ENCODE measurements at regions not wholly inside any gene's neighbourhood (a gene's known extent, or its start where the extent isn't known, plus 50 kb on each side); places are given as distances from the start of the nearest gene placed in this dataset.

DNA sequence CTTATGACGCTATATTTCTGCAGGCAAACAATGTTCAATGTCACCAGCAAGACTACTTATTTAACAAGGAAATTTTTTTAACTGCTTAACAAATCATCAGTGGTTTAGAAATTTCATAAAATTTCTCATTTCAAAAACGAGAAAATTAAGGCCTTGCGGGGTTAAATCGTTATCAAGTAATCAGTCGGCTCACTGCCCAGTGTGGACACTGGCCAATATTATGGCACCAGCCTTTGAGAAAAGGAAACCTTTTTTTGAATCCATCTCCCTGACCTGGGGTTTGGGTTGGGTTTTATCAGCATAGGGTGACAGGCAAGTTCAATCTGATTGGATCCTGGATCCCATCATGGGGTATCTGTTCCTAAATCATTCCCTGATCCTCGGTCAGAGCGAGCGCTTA is 461.2 kb downstream of the SETD4 start:
- CTCF ChIA-PET, result no interaction called here
- Histone ChIP-seq H3K27ac (no peak overlapping the region), H3K4me3 (no peak overlapping the region), H3K4me2 (no peak overlapping the region), H3K9me3 (no peaks in the 10 kb centered on the region), H3K4me1 (no peaks in the 10 kb centered on the region)
- WGBS (ENCODE audit: missing lambda C conversion rate), result 69% methylated on average over 8 of the region's 8 CpGs
- POLR2A ChIA-PET, result no interaction called here
- DNase-seq (ENCODE audit: low read depth in 1 of 2, low spot score in 1 of 2), result no peak
- no peak for FAIRE-seq
- TF ChIP-seq EHMT2 (IDR thresholded peaks at IDR 0.05; ENCODE audit: low read depth) (no peak), NR3C1 (IDR thresholded peaks at IDR 0.05) (no peak), REST (IDR thresholded peaks at IDR 0.05) (no peak), ELK1 (IDR thresholded peaks at IDR 0.05; ENCODE audit: low read depth, low read length) (no peak), PBX3 (IDR thresholded peaks at IDR 0.05) (no peak), BHLHE40 (IDR thresholded peaks at IDR 0.05; ENCODE audit: low read depth, low read length) (no peak), FOSB (CRISPR knock-in tag; IDR thresholded peaks at IDR 0.05) (no peak), CBX8 (IDR thresholded peaks at IDR 0.05) (no peak), RARB (CRISPR knock-in tag; IDR thresholded peaks at IDR 0.05) (no peak), KDM5A (IDR thresholded peaks at IDR 0.05) (no peak), GATA3 (IDR thresholded peaks at IDR 0.05; ENCODE audit: borderline replicate concordance) (no peak), CHD2 (IDR thresholded peaks at IDR 0.05; ENCODE audit: low read length, partially characterized antibody) (no peak), HOXB5 (CRISPR knock-in tag; IDR thresholded peaks at IDR 0.05) (no peak), HEYL (CRISPR knock-in tag; IDR thresholded peaks at IDR 0.05) (no peak), TP53 (CRISPR knock-in tag; IDR thresholded peaks at IDR 0.05) (no peak), HMGXB4 (CRISPR knock-in tag; IDR thresholded peaks at IDR 0.05; ENCODE audit: borderline replicate concordance) (no peak), CHD4 (IDR thresholded peaks at IDR 0.05; ENCODE audit: borderline replicate concordance) (no peak)
- TF ChIP-seq, protein P1, sequence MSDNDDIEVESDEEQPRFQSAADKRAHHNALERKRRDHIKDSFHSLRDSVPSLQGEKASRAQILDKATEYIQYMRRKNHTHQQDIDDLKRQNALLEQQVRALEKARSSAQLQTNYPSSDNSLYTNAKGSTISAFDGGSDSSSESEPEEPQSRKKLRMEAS (IDR thresholded peaks at IDR 0.05), result no peak
- no peak for ATAC-seq

DNA sequence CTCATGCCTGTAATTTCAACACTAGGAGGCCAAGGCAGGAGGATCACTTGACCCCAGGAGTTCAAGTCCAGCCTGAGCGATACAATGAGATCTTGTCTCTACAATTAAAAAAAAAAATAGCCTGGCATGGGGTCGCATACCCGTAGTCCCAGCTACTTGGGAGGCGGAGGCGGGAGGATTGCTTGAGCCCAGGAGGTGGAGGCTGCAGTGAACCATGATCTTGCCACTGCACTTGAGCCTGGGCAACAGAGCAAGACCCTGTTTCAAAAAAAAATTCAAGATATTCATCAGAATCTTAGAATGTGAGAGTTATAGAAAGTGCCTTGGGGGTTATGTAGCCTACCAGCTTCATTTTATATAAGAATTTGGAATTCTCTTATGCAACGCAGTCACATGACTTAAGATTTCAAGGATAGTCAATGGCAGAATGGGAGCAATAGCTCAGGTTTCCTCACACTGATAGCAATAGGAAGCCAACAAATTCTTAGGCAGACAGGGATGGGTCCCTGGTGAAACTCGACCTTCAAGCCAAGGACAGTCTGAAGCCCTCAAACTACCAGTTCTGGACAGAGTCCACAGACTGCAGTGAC is 462.5 kb downstream of the SETD4 start:
- 63% methylated on average over 7 of the region's 7 CpGs for WGBS (ENCODE audit: missing lambda C conversion rate)
- TF ChIP-seq E2F6 (IDR thresholded peaks at IDR 0.05; ENCODE audit: borderline replicate concordance, low read depth), result no peak
- TF ChIP-seq RARB (CRISPR knock-in tag; IDR thresholded peaks at IDR 0.05), result no peak
- no peak for TF ChIP-seq BHLHE40 (IDR thresholded peaks at IDR 0.05; ENCODE audit: low read depth, low read length)
- TF ChIP-seq HEYL (CRISPR knock-in tag; IDR thresholded peaks at IDR 0.05), result no peak
- TF ChIP-seq MAZ (IDR thresholded peaks at IDR 0.05; ENCODE audit: borderline replicate concordance, low read depth, low read length), result no peak
- TF ChIP-seq ZFP36 (IDR thresholded peaks at IDR 0.05; ENCODE audit: borderline replicate concordance, partially characterized antibody), result no peak
- TF ChIP-seq CHD2 (IDR thresholded peaks at IDR 0.05; ENCODE audit: low read length, partially characterized antibody), result no peak
- no peak for TF ChIP-seq ZC3H11A (IDR thresholded peaks at IDR 0.05)
- no peak for TF ChIP-seq MYC (IDR thresholded peaks at IDR 0.05; ENCODE audit: borderline replicate concordance, low read length)
- no peak for TF ChIP-seq PBX3 (IDR thresholded peaks at IDR 0.05)
- no peak for TF ChIP-seq EHMT2 (IDR thresholded peaks at IDR 0.05; ENCODE audit: low read depth)
- no peak for TF ChIP-seq POLR2A (IDR thresholded peaks at IDR 0.05; ENCODE audit: low read length)
- no peak for TF ChIP-seq NPAS2 (CRISPR knock-in tag; IDR thresholded peaks at IDR 0.05; ENCODE audit: borderline replicate concordance)
- Histone ChIP-seq H3K9me3 (no peaks in the 10 kb centered on the region), H3K4me2 (no peak overlapping the region), H3K4me3 (no peak overlapping the region), H3K27ac (no peak overlapping the region), H3K4me1 (no peaks in the 10 kb centered on the region)
- ATAC-seq (no peak), FAIRE-seq (no peak), DNase-seq (ENCODE audit: low read depth in 1 of 2, low spot score in 1 of 2) (no peak)
- POLR2A ChIA-PET, result no interaction called here
- CTCF ChIA-PET, result interaction anchor here (0.6 to 0.8 kb wide), 2 partner anchors 18 to 823 kb away, joined by 3 read pairs; no protein-coding TSS in a partner anchor

All from A549 (cell line).